H9 (cell line): ENCODE measurements at regions not wholly inside any gene's neighbourhood (a gene's known extent, or its start where the extent isn't known, plus 50 kb on each side); places are given as distances from the start of the nearest gene placed in this dataset.
A peak's percentile ranks its signal among the peaks of the same experiment; 100 is the strongest.

Source experiments
- DNase-seq: peaks from one replicate; pipeline ENCODE4 v3.0.0-alpha.2; 2017
- H2AFZ ChIP-seq: one replicate; pipeline ENCODE4 v1.6.1; 2013; ENCODE audit warnings: mild to moderate bottlenecking, low read length, control low read depth, moderate library complexity
- H2AK5ac ChIP-seq: 2 replicates; pipeline ENCODE4 v1.6.1; 2013; ENCODE audit warnings: low read length, control low read depth, mixed read lengths; ENCODE audit not compliant: insufficient read length
- H2BK120ac ChIP-seq: one replicate; pipeline ENCODE4 v1.6.1; 2013; ENCODE audit warnings: low read depth, mild to moderate bottlenecking, low read length, control low read depth, inconsistent platforms; ENCODE audit not compliant: poor library complexity, severe bottlenecking
- H2BK12ac ChIP-seq: 2 replicates; pipeline ENCODE4 v1.6.1; 2013; ENCODE audit warnings: low read length, control low read depth, mixed read lengths, low read depth; ENCODE audit not compliant: insufficient read length
- H2BK15ac ChIP-seq: 2 replicates; pipeline ENCODE4 v1.6.1; 2013; ENCODE audit warnings: low read depth, low read length, control low read depth
- H2BK20ac ChIP-seq: one replicate; pipeline ENCODE4 v1.6.1; 2013; ENCODE audit warnings: low read depth, mild to moderate bottlenecking, low read length, control low read depth, inconsistent platforms; ENCODE audit not compliant: poor library complexity, severe bottlenecking
- H2BK5ac ChIP-seq: 2 replicates; pipeline ENCODE4 v1.6.1; 2013; ENCODE audit warnings: low read length, control low read depth, mixed read lengths; ENCODE audit not compliant: insufficient read length
- H3K14ac ChIP-seq: 2 replicates; pipeline ENCODE4 v1.6.1; 2013; ENCODE audit warnings: low read length, control low read depth; ENCODE audit not compliant: insufficient read depth
- H3K18ac ChIP-seq: 2 replicates; pipeline ENCODE4 v1.6.1; 2013; ENCODE audit warnings: low read depth, mild to moderate bottlenecking, mixed read lengths, low read length, control low read depth; ENCODE audit not compliant: insufficient read length
- H3K23ac ChIP-seq: 2 replicates; pipeline ENCODE4 v1.6.1; 2013; ENCODE audit warnings: low read length, control low read depth, mixed read lengths, low read depth; ENCODE audit not compliant: insufficient read length
- H3K23me2 ChIP-seq: 2 replicates; pipeline ENCODE4 v1.6.1; 2013; ENCODE audit warnings: low read depth, mild to moderate bottlenecking, mixed read lengths, low read length, control low read depth; ENCODE audit not compliant: insufficient read length, poor library complexity, severe bottlenecking
- H3K27ac ChIP-seq: 2 replicates; pipeline ENCODE4 v1.5.1; 2013; ENCODE audit warnings: low read length, control low read depth, mixed read lengths, low read depth; ENCODE audit not compliant: insufficient read length
- H3K27me3 ChIP-seq: 2 replicates; pipeline ENCODE4 v1.6.1; 2013; ENCODE audit warnings: low read length, control low read depth, inconsistent platforms; ENCODE audit not compliant: insufficient read depth
- H3K4ac ChIP-seq: 2 replicates; pipeline ENCODE4 v1.6.1; 2013; ENCODE audit warnings: low read depth, mild to moderate bottlenecking, control low read depth, inconsistent platforms, low read length, moderate library complexity
- H3K4me1 ChIP-seq: 2 replicates; pipeline ENCODE4 v1.6.1; 2013; ENCODE audit warnings: low read length, control low read depth, inconsistent platforms; ENCODE audit not compliant: insufficient read depth
- H3K4me2 ChIP-seq: 2 replicates; pipeline ENCODE4 v1.6.1; 2013; ENCODE audit warnings: low read length, control low read depth, mixed read lengths; ENCODE audit not compliant: insufficient read length, insufficient read depth
- H3K56ac ChIP-seq: 2 replicates; pipeline ENCODE4 v1.6.1; 2013; ENCODE audit warnings: low read depth, mild to moderate bottlenecking, mixed read lengths, low read length, control low read depth; ENCODE audit not compliant: insufficient read length
- H3K79me1 ChIP-seq: 2 replicates; pipeline ENCODE4 v1.6.1; 2013; ENCODE audit warnings: low read depth, mild to moderate bottlenecking, moderate library complexity, low read length, control low read depth, inconsistent platforms; ENCODE audit not compliant: insufficient read depth, poor library complexity, severe bottlenecking
- H3K79me2 ChIP-seq: 2 replicates; pipeline ENCODE4 v1.6.1; 2013; ENCODE audit warnings: low read length, control low read depth, inconsistent platforms; ENCODE audit not compliant: insufficient read depth
- H3K9ac ChIP-seq: 2 replicates; pipeline ENCODE4 v1.6.1; 2013; ENCODE audit warnings: low read length, control low read depth, mixed read lengths; ENCODE audit not compliant: insufficient read length; ENCODE audit errors: extremely low read depth
- H3K9me3 ChIP-seq: one replicate; pipeline ENCODE4 v1.6.1; 2013; ENCODE audit warnings: low read depth, low read length, inconsistent platforms; ENCODE audit not compliant: control insufficient read depth
- H3T11ph ChIP-seq: one replicate; pipeline ENCODE4 v1.6.1; 2013; ENCODE audit warnings: mild to moderate bottlenecking, low read length, control low read depth, inconsistent platforms
- H4K20me1 ChIP-seq: one replicate; pipeline ENCODE4 v1.6.1; 2013; ENCODE audit not compliant: control insufficient read depth, insufficient read length, insufficient read depth
- H4K5ac ChIP-seq: 2 replicates; pipeline ENCODE4 v1.6.1; 2013; ENCODE audit warnings: low read depth, mild to moderate bottlenecking, mixed read lengths, low read length, control low read depth; ENCODE audit not compliant: insufficient read length
- H4K8ac ChIP-seq: replicated peaks from 2 replicates; pipeline ENCODE4 v1.6.1; 2013; ENCODE audit warnings: low read length, control low read depth, mixed read lengths, low read depth; ENCODE audit not compliant: insufficient read length
- H4K91ac ChIP-seq: 2 replicates; pipeline ENCODE4 v1.6.1; 2013; ENCODE audit warnings: low read depth, mild to moderate bottlenecking, moderate library complexity, mixed read lengths, low read length, control low read depth; ENCODE audit not compliant: insufficient read length
- H3K27ac Mint-ChIP-seq, 3 experiments: 2 replicates in 2 of 3; 3 replicates in 1 of 3; pipeline ENCODE4 v1.8.0; 2020 to 2021; ENCODE audit warnings: mixed read lengths in 3 of 3, mild to moderate bottlenecking in 1 of 3, moderate library complexity in 1 of 3
- H3K27me3 Mint-ChIP-seq: 2 replicates; pipeline ENCODE4 v1.8.0; 2021; ENCODE audit warnings: low read depth, mild to moderate bottlenecking, moderate library complexity, mixed read lengths
- H3K36me3 Mint-ChIP-seq, 3 experiments: 2 replicates in 2 of 3; 3 replicates in 1 of 3; pipeline ENCODE4 v1.8.0; 2020 to 2021; ENCODE audit warnings: low read depth in 3 of 3, mixed read lengths in 3 of 3; ENCODE audit not compliant: insufficient read depth in 1 of 3
- H3K4me1 Mint-ChIP-seq, 2 experiments: 2 replicates each; pipeline ENCODE4 v1.8.0; 2020; ENCODE audit warnings: mixed read lengths in 2 of 2
- H3K4me3 Mint-ChIP-seq, 2 experiments: 2 replicates in 1 of 2; 3 replicates in 1 of 2; pipeline ENCODE4 v1.8.0; 2020 to 2021; ENCODE audit warnings: mild to moderate bottlenecking in 2 of 2, mixed read lengths in 2 of 2, moderate library complexity in 1 of 2
- H3K9me3 Mint-ChIP-seq, 2 experiments: 2 replicates in 1 of 2; 3 replicates in 1 of 2; pipeline ENCODE4 v1.8.0; 2020; ENCODE audit warnings: mild to moderate bottlenecking in 2 of 2, mixed read lengths in 2 of 2, moderate library complexity in 1 of 2
- WGBS: extraction: QIAGEN DNeasy Blood & Tissue Kit; methylation state at CpG from one replicate; pipeline ENCODE4 v1.1.7; 2013; ENCODE audit warnings: missing lambda C conversion rate, low lambda C conversion rate, mixed read lengths; ENCODE audit not compliant: insufficient read length; ENCODE audit errors: extremely low coverage; 5-methylcytosine and 5-hydroxymethylcytosine counted together
- TF ChIP-seq, protein P1 (sequence below): fragments of 200-600 bp; sonication (generic); conservative IDR thresholded peaks from 3 replicates; pipeline ENCODE4 v1.8.0; 2021; ENCODE audit warnings: antibody characterized with exemption, mild to moderate bottlenecking

DNA sequence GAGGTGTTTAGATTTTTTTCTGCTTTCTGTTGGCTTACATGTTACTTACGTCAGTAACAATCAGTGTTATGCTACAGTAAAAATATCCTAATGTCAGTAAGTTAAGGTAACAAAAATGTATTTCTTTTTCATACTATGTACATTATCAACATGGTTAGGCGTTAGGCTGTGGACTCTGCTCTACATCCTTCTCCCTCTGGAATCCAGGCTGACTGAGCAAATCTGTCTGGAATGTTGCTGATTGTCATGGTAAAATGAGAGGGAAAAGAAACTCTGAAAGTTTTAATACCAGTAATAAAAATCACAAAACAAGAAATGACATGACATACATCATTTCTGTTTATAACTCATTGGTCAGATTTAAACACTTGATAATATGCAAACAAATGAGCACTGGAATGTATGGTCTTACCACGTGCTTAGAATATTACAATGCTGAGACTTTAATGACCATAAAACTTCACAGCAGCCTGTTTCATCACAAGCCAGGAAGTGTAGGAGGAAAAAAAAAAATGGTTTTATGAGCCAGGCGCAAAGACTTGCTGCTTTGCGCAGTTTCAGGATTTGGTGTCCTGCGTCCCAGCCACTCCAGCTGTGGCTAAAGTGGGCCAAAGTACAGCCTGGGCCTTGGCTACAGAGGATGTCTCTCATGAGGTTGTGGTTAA lies 252.4 kb downstream of the FSIP2 start:
- no peak overlapping the region for H3K27ac ChIP-seq

More for the DNA sequence above, 252.4 kb downstream of the FSIP2 start:
- Histone ChIP-seq H2AK5ac (no peak overlapping the region), H3K4me1 (no peaks in the 10 kb centered on the region), H4K8ac (no peak overlapping the region), H3K23me2 (no peaks in the 10 kb centered on the region), H3K27me3 (no peaks in the 10 kb centered on the region), H3K56ac (no peak overlapping the region), H2BK20ac (no peak overlapping the region), H3K14ac (no peak overlapping the region), H2BK15ac (no peak overlapping the region), H3K23ac (no peak overlapping the region), H2BK5ac (no peak overlapping the region), H4K5ac (no peak overlapping the region), H4K91ac (no peak overlapping the region), H3K79me1 (no peaks in the 10 kb centered on the region), H3K9me3 (no peaks in the 10 kb centered on the region), H2AFZ (no peak overlapping the region), H4K20me1 (no peaks in the 10 kb centered on the region), H2BK120ac (peak overlapping the region; percentile 23), H3K9ac (no peak overlapping the region), H2BK12ac (no peak overlapping the region), H3T11ph (no peak overlapping the region), H3K4ac (peak overlapping the region; percentile 66; the same call in 1 of the 2 replicates), H3K18ac (peak overlapping the region; percentile 41), H3K4me2 (no peak overlapping the region), H3K79me2 (no peaks in the 10 kb centered on the region)
- DNase-seq = no peak
- Mint-ChIP-seq H3K4me1 (peaks cover 5 to 8% of the 10 kb centered on the region in 2 experiments), H3K27me3 (no peaks in the 10 kb centered on the region), H3K27ac (peak overlapping the region; percentile 75 to 84 (median 80); a peak in 4 of 7 replicates), H3K4me3 (no peak overlapping the region), H3K9me3 (no peaks in the 10 kb centered on the region), H3K36me3 (no peaks in the 10 kb centered on the region)
- no CpG with 5 or more reads among the region's 6 CpGs for WGBS
- TF ChIP-seq, protein P1, sequence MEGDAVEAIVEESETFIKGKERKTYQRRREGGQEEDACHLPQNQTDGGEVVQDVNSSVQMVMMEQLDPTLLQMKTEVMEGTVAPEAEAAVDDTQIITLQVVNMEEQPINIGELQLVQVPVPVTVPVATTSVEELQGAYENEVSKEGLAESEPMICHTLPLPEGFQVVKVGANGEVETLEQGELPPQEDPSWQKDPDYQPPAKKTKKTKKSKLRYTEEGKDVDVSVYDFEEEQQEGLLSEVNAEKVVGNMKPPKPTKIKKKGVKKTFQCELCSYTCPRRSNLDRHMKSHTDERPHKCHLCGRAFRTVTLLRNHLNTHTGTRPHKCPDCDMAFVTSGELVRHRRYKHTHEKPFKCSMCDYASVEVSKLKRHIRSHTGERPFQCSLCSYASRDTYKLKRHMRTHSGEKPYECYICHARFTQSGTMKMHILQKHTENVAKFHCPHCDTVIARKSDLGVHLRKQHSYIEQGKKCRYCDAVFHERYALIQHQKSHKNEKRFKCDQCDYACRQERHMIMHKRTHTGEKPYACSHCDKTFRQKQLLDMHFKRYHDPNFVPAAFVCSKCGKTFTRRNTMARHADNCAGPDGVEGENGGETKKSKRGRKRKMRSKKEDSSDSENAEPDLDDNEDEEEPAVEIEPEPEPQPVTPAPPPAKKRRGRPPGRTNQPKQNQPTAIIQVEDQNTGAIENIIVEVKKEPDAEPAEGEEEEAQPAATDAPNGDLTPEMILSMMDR = no peak
